ENCODE measurements at regions not wholly inside any gene's neighbourhood (a gene's known extent, or its start where the extent isn't known, plus 50 kb on each side); places are given as distances from the start of the nearest gene placed in this dataset.

GRCh38 chr4:10175626-10176025 is 59.0 kb upstream of the WDR1 start:
- DNase-seq (ENCODE audit: low read depth), result no peak

GRCh38 chr4:10173754-10174749 is 57.5 kb upstream of the WDR1 start:
- DNase-seq (ENCODE audit: low read depth), result no peak

GRCh38 chr4:10173037-10173753 is 56.6 kb upstream of the WDR1 start:
- DNase-seq (ENCODE audit: low read depth), result no peak

- no peak for DNase-seq (ENCODE audit: low read depth)
These were observed 55.8 kb upstream of the WDR1 start for GRCh38 chr4:10172278-10172921.

GRCh38 chr4:10171055-10171454 is 54.5 kb upstream of the WDR1 start:
- no peak for DNase-seq (ENCODE audit: low read depth)

- no peak for DNase-seq (ENCODE audit: low read depth)
These were observed 53.3 kb upstream of the WDR1 start for GRCh38 chr4:10169839-10170387.

- DNase-seq (ENCODE audit: low read depth), result no peak
These were observed 51.6 kb upstream of the WDR1 start for GRCh38 chr4:10168151-10168550.

- no peak for DNase-seq (ENCODE audit: low read depth)
These were observed 50.6 kb upstream of the WDR1 start for GRCh38 chr4:10167201-10167600.

Measured in CMK (cell line).